DMS53 treated with DMSO at 0.1 percent for 48 hours (cell line): ENCODE measurements at regions not wholly inside any gene's neighbourhood (a gene's known extent, or its start where the extent isn't known, plus 50 kb on each side); places are given as distances from the start of the nearest gene placed in this dataset.

Source experiments
- DNase-seq: peaks from one replicate; lab custom pipeline; 2025; ENCODE audit not compliant: unreplicated experiment; lab: John Stamatoyannopoulos, UW

DNA sequence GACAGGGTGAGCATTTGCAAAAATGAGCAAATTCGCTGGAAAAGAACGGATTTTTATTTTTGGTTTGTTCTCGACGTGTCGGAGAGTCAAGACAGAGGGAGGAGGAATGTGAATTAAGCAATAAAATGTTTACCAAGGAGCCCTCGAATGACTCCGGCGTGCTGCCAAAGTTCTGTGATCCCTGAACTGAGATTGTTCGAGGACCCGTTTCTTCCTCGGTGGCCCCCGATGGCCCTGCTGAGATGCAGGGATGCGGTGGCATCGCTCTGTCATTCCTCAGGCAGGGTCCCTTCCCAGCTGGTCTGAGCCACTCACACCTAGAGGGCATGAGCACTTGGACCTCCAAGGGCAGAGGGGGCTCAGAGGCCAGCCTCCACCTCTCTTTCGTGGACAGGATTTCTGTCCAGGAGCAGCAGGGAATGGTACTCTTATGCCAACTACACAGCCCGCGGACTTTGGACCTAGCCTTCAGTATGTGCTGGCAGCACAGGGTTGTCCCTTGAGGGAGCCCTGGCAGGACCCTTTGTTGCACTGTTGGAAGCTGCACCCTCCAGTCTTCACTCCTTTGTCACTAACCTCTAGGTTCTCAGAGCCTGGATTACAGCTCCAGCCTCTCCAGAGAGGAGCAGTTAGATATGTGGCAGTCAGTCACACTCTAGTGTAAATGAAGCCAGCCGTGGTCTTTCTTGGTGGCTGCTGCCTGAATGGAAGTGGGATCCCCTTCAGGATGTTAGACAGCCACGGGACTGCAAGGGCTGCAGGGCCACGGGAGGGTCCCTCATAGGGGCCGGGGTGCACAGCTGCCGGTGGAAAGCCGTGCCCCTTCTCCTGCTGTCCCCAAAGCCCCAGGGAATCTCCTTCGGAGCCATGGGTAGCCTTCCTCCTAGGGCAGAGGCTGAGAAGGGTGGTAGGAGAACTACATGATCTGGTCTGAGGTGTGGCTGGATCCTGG lies 109.4 kb upstream of the ANO1 start:
- DNase-seq = no peak

DNA sequence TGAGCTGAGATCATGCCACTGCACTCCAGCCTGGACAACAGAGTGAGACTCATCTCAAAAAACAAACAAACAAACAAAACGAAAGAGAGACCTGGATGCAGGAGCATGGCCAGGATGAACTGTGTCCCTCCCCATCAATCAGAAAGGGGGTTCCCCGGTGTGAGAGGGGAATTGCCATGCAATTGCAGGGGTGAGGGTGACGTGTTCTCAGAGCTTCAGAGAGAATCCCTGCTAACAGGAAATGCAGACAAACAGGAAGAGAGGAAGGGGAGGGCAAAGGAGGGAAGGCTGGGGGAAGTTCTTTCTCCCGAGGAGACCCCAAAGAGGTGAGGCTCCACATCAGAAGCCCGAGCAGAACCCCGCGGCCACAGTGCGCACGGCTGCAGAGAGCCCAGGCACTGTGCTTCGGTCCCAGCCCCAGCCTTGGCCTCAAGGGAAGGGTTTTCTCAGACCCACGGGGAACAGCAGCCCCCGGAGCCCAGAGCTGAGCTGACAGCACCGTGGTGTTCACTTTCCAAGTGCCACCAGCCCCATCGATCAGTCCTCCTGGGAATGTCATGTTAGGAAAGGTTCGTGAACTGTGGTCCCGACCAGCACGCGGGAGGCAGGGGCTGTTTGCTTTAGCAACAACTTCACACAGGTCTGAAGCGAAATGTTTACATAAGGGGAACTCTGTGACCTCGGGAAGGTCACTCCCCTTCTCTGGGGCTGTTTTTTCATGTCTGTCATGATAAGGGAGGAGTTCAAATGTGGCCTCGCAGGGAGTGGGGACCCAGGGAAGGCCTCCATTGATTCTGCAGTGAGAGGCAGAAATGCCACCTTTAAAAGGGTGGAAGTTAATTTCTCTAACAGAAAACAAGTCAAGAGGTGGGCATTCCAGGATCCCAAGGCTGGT lies 108.0 kb upstream of the ANO1 start:
- no peak for DNase-seq

DNA sequence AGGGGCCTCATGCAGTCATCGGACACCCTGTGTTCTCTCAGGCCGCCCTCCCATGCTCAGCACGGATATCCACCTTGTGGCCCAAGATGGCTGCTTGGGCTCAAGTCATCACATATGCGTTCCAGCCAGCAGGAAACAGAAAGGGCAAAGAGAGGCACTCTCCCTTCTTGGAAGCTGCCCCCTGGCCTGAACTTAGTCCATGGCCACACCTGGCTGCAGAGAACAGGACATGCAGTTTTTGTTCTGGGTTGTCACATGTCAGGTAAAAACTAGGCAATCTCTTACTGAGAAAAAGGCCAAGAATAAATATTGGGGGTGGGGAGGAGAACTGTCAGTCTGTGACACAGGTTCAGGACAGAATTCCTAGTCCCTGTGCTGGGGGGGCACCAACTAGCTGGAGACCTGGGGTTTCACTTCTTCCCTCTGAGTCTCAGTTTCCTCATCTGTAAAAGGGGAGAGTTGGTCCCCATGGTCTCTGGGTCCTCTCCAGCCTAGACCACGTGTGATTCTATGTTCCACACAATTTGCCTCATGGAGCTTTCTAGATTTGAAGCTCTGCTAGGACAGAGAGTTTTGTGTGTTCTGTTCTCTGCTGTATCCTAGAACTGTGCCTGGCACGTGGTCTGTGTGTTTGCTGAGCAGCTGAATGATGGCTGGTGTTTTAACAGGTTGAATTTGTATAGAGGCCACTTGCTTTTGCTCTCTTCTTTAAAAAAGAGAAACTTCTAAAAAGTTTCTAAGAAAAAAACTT lies 107.2 kb upstream of the ANO1 start:
- DNase-seq = no peak

DNA sequence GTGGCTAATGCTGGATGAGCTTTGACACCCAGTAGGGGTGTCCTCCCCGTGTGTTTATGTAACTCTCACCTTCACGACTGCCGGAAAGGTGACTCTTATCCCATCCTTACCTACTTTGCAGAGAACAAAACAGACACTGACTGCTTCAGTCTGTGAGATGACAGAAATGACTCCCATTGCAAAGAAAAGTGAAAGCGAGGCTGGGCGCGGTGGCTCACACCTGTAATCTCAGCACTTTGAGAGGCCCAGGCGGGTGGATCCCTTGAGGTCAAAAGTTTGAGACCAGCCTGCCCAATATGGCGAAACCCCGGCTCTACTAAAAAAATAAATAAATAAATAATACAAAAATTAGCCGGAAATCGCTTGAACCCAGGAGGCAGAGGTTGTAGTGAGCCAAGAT lies 106.4 kb upstream of the ANO1 start:
- no peak for DNase-seq

DNA sequence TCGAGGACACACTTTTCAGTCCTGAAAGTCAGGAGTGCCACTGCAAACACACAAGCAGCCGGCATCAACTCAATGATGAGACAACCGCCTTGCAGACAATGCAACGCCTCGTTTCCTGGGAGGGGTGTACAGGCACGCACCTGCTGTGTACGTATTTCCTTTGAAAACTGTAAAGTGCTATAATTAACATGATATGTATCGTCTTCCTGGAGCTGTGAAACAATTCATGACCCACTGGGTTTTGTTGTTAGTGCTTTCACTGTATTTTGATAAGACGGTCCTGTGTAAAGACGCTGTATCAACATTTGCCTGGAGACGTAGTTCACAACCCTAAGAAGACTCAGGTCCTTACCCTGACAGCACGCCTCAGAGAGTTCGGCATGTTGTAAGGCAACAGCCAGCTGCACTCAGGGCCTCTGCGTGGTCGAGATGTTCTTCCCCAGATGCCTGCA lies 105.7 kb upstream of the ANO1 start:
- no peak for DNase-seq

DNA sequence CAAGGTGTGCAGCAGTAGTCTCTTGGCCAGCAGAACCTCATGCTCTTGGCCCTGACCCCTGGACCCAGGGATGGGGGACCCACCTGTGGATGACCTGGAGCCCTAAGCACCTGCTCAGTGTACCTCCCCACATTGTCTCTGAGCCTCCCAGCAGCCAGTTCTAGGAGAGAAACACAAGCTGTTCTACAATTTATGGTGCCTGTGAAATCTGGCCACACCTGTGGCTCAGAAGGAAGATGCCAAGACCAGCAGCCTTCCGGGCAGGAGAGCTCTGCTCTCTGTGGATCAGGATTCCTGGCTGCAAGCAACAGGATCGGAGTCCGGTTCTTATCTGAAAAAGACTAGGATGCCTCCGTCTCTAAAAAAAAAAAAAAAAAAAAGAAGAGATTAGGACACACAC lies 103.6 kb upstream of the ANO1 start:
- DNase-seq = no peak

DNA sequence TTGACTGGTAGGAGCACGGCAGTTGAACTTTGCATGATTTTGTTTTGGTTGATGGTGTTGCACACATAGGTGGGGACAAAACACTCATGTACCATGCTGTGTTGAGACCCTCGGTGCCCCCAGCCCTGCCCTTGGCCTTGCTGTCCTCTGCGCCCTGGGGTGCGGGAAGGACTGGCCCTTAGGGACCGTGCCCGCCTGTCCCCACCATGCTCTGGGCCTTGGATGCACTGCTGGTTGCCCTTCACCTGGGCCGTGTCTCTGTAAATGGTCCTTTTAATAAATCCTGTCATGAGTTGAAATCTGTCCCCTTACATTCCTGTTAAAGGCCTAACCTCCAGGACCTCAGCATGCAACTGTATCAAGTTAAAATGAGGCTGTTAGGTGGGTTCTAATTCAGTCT lies 102.3 kb upstream of the ANO1 start:
- DNase-seq = no peak

DNA sequence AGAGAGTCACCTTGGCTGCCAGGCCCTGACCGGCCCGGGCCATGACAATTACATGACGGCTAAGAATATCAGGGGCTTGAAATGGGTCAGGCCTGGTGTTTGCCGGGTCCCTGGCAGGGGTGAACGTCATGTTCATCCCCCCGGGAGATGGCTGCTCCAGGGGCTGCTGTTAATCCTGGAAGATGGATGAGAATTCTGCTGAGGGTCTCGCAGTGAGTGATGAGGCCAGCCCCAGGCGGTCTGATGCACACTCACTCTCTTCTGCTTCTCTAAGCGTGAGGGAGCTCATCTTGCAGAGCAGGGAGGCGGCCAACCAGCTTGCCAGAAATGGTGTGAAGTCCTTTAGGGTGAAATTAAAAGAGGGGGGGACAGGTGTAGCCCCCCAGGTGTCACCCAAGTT lies 101.3 kb upstream of the ANO1 start:
- DNase-seq = no peak

DNA sequence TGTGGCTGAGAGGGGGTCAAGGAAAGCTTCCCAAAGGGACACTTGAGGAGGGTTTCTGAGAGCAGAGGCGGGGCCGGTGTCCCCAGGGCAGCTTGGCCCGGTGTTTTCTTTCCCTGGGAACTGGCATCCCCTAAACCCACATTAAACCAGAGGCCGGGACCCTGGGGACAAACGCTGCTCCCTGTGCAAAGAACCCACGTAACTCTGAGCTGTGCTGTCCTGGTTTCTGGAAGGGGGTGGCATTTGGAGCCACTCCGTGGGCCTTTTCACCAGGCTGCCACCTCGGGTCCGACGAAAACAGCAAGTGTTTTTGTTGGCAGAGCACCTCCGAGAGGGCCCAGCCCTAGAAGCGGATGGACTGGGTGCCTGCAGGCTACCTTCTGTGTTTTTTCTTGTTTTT lies 100.2 kb upstream of the ANO1 start:
- no peak for DNase-seq

DNA sequence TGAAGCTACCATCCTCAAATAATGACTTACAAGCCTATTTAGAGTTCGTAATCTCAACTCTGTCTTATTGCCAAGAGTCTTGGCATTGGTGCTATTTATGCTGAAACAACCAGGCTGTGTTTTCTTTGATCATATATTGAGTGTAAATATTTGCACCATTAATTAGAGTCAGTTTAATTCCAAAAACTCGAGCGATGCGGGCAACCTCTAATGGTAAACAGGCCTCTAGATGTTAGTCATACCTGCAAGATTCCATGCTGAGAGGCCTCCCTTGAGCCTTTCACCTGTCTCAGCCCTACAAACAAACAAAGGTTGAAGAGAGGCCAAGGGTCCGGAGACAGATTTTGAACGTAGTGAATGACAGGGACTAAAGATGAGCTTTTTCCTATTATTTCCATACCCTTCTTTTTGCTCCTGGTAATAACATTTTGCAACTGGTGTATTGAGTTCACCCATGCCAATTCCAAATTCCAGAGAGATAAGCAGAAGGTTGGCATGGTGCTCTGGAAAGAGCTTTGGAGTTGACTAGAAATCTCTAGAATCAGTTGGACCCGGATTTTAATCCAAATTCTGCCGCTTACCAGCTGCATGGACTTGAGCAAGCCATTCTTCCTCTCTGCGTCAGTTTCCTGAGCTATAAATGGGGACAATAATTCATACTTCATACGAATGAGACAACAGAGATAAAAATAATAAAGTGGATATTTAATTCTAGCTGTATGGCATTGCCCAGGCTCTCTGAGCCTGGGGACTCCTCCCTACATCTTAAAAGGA lies 99.1 kb upstream of the ANO1 start:
- no peak for DNase-seq

DNA sequence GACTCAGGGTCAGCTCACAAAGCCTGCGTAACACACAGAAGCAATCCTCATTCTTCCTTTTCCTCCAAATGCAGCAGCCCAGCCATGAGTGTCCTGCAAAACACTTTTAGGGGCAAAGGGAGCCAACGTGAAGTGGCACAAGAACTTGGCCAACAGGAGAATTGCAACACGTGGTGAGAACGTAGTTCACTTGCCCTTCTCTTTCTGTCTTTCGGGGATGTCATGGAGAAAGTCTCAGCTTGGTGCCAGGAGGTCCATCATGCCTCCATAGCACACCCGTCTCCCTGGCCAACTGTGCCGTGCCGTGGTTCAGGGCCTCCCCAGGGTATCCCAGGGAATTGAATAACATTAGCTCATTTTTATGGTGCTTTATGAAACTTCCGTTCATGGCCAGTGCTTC lies 98.5 kb upstream of the ANO1 start:
- no peak for DNase-seq

DNA sequence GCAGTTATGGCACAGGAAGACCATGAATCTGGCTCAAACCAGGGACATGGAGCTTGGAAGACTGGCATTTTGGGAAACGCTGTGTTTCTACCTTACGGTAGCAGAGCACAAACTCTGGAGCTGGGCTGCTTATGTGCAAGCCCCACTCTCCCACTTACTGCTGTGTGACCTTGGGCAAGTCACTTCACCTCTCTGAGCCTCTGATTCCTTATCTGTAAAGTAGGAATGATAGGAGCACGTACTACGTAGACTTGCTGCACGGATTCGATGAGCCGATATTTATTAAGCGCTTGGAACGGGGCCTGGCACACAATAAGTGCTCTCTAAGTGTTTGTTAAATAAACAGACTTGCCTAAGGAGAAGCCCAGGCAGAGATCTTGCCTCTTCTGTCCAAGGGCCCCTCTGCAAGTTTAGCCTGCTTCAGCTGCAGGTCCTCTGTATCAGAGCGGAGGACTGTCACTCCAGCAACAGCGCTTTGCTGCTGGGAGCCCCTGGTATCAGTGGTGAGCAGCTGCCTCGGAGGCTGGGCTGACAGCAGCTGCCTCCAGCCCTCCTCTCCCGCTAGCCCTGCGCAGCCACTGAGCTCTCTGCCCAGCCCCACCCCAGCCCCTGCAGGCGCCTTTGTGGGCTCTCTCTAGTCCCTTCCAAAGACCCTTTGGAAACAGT lies 96.9 kb upstream of the ANO1 start:
- DNase-seq = no peak

DNA sequence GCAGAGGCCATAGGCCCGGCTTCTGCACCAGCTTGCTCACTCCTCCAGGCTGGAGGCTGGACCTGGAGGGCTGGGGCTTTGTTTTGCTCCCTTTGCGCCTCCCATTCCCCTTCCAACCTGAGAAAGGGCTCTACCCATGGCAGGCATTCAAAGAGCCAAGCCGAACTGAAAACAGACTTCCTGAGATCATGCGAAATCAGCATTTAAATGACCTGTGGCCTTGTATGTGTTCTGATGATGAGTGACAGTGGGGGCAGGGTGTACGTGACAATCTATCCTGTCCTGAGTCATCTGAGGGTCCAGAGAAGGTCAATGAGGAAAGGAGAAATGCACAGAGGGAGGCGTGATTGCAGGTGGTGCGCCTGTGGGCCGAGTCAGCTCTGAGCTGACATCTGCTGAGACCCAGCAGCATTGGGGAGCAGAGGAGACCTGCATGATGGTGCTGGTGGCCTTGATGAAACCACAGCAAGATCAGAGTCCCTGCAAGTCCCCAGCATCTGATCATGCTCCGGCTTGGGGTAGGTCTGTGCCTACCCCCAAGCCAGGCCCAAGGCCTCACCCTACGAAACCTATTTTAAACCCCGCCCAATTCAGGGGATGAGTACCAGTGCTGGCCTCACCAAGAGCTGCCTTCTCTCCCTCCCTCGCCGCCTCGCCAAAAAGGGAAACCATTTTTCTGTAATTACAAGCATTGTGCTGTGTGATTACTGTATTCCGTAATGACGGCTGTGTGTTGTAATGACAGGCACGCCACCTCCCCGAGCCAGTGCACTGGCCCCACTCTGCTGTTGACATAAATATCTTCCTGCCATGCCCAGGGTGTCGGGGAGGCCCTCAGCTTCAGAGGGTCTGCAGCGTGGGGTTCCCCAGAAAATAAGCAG lies 95.2 kb upstream of the ANO1 start:
- no peak for DNase-seq

DNA sequence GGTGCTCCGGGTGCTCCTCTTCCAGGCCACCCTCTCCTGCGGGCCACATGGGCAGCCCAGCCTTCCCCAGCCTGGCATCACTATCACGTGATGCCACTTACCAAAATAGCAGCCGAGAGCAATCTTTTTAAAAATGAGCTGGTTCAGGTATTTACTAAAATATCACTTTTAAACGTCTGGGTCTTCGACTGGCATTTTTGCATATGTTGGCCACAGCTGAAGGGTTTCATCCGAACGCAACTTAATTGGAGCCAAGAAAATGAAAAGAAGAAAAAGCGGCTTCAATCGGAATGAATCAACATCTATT lies 94.6 kb upstream of the ANO1 start:
- DNase-seq = no peak

DNA sequence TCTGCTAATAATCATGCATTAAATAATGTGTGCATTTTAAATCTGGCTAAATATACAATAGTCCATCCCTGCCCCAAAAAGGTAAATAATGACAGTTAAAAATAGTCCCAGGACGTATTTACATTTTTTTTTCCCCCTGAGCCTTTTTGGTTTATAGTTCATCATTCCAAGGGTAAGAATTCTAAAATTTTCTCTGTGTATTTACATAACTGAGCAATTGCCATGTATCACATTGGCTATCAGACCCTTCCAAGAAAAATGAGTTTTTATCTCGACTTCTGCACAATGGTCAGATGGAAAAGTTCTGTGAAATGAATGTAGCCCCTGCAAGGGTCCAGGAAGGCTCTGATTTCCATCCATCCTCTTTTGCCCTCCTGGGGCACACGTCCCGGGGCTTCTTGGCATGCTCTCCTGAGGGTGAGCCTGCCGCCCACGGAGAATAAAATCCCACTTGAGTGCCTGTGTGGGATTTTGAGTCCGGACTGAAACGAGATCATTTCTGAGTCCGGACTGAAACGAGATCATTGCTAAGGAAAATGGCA lies 94.1 kb upstream of the ANO1 start:
- no peak for DNase-seq

DNA sequence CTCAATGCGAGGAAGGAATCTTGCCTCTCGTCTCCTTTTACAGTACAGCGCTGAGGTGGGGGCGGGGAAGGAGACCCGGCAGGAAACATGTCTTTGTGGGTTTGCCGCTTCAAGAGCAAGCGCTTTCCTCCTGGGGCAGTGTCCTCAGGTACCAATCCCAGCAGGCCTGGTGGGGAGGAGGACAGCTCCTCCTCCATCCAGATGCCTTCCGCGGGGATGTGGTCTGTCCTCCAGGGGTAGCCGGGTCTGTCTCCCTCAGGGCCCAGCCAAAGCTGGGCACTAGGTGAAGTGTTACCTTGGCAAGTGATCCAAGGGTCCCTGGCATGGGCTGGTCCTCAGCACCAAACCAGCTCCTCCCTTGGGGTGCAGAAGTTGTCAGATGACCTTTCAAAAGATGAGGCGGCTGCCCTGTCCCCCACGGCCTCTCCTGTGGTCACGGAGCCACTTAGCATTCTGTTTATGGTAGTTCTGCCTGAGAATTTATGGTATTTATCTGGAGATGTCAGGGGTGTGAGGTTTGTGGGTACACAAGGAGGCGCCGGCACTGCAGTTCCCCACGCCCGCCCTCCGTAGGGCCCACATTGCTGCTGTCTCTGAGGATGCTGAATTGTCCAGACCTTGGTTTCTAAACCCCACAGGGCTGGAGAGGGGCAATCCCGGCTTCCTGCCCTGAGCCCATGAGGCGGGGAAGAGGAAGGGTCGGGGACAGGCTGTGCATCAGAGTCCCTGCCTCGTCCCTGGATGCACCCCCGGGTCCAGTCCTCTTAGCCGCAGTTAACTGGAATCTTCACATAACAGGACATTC lies 93.5 kb upstream of the ANO1 start:
- no peak for DNase-seq

DNA sequence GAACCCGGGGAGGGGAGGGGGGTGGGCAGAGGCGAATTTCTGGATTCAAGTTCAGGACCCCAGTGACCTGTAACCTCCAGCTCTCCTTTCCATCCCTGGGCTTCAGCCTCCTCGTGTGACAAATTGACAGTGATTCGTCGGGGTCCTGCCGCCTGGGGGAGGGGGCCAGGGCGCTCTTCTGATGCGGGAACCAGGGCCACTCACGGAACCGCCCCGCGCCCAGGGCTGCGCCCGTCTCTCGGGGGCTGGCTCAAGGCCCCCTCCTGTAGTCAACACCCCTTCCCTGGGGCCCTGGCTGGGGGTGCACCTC lies 92.8 kb upstream of the ANO1 start:
- no peak for DNase-seq
